ENCODE measurements at regions not wholly inside any gene's neighbourhood (a gene's known extent, or its start where the extent isn't known, plus 50 kb on each side); places are given as distances from the start of the nearest gene placed in this dataset.

DNA sequence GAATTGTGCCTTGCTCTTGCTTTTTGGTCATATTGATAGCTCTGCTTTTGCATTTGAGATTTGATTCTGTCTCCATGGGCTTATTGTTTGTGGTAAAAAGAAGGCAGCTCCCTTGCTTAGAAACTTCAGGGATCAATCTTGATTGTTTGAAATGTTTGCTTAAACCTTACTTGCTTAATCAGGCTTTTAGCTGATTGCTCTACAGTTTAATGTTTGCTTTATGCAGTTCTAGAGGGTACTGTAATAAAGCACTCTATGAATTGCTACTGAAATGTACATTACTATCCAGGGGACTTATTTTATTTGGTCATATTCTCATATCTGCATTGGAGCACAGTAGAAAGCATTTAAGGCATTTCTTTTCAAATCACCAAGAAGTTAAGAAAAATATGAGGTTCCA is 545.4 kb upstream of the HS3ST5 start (continued):
- TF ChIP-seq RXRA (IDR thresholded peaks at IDR 0.05; ENCODE audit: borderline replicate concordance, low read depth) (no peak), SMC3 (IDR thresholded peaks at IDR 0.05; ENCODE audit: low read depth, low read length) (no peak), TAF1 (IDR thresholded peaks at IDR 0.05; ENCODE audit: borderline replicate concordance, low read depth, low read length) (no peak)
- TF ChIP-seq, protein P1, sequence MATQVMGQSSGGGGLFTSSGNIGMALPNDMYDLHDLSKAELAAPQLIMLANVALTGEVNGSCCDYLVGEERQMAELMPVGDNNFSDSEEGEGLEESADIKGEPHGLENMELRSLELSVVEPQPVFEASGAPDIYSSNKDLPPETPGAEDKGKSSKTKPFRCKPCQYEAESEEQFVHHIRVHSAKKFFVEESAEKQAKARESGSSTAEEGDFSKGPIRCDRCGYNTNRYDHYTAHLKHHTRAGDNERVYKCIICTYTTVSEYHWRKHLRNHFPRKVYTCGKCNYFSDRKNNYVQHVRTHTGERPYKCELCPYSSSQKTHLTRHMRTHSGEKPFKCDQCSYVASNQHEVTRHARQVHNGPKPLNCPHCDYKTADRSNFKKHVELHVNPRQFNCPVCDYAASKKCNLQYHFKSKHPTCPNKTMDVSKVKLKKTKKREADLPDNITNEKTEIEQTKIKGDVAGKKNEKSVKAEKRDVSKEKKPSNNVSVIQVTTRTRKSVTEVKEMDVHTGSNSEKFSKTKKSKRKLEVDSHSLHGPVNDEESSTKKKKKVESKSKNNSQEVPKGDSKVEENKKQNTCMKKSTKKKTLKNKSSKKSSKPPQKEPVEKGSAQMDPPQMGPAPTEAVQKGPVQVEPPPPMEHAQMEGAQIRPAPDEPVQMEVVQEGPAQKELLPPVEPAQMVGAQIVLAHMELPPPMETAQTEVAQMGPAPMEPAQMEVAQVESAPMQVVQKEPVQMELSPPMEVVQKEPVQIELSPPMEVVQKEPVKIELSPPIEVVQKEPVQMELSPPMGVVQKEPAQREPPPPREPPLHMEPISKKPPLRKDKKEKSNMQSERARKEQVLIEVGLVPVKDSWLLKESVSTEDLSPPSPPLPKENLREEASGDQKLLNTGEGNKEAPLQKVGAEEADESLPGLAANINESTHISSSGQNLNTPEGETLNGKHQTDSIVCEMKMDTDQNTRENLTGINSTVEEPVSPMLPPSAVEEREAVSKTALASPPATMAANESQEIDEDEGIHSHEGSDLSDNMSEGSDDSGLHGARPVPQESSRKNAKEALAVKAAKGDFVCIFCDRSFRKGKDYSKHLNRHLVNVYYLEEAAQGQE (IDR thresholded peaks at IDR 0.05; ENCODE audit: low read depth, low read length) = no peak

DNA sequence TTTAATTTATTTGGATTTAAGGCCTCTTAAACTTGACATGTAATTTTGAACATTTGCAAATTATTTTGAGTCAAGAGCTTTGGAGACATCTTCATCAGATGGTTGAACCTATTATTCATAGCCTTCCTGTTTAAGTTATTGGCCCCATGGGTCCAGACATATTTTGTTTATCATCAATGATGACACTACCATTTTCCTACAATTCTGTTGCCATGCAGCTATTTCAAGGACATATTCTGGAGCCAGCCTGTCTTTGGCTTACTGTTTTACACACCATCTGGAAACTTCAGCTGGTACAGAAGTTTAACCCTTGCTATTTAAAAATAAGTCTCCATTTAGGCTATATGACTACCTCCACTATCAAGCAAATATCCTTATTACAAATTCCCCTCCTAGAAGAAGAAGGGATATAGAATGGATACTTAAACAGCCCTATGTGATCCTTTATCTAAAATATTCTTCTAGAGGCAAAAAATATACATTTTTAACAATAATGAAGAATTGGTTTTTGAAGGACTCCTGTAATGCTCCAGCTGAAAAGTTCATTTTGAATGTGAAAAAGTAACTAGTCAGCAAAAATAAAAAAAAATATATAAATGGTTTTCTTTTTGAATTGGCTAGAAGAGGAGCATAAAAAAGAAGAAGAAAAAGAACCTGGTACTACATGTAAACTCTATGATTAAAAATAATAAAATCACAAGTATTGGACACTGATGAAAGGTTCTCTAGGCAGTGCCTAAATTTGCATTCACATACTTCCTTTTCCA is 544.0 kb upstream of the HS3ST5 start:
- Histone ChIP-seq H3K27me3 (ENCODE audit: insufficient read depth) (no peaks in the 10 kb centered on the region), H2AFZ (ENCODE audit: low read depth) (no peak overlapping the region)

More for the DNA sequence above, 544.0 kb upstream of the HS3ST5 start:
- Histone ChIP-seq H3K9me2 (no peaks in the 10 kb centered on the region), H4K20me1 (ENCODE audit: insufficient read depth) (no peaks in the 10 kb centered on the region), H3K36me3 (replicated peaks in 1 of 2; ENCODE audit: control insufficient read depth in 1 of 2, insufficient read depth in 2 of 2, low read length in 1 of 2) (no peaks in the 10 kb centered on the region), H3K9ac (no peak overlapping the region), H3K4me2 (no peak overlapping the region), H3K9me3 (no peaks in the 10 kb centered on the region), H3K27ac (ENCODE audit: low read depth in 2 of 2, low read length in 1 of 2) (no peak overlapping the region), H3K4me3 (ENCODE audit: low read depth in 2 of 2, low read length in 1 of 2) (no peak overlapping the region), H3F3A (replicated peaks; ENCODE audit: insufficient read depth) (no peaks in the 10 kb centered on the region), H3K79me2 (ENCODE audit: insufficient read depth) (no peaks in the 10 kb centered on the region), H3K4me1 (ENCODE audit: control insufficient read depth in 1 of 2, insufficient read depth in 2 of 2, low read depth in 1 of 2, low read length in 1 of 2) (no peaks in the 10 kb centered on the region)
- CTCF ChIA-PET = no interaction called here
- DNase-seq = no peak
- TF ChIP-seq TEAD4 (IDR thresholded peaks at IDR 0.05; ENCODE audit: borderline replicate concordance, insufficient read depth) (no peak), GABPA (IDR thresholded peaks at IDR 0.05; ENCODE audit: low read depth) (no peak), JUND (IDR thresholded peaks at IDR 0.05) (no peak), ELF1 (IDR thresholded peaks at IDR 0.05) (no peak), RFX5 (IDR thresholded peaks at IDR 0.05; ENCODE audit: low read length) (no peak), EZH2phosphoT487 (IDR thresholded peaks at IDR 0.05; ENCODE audit: borderline replicate concordance, low read depth) (no peak), NRF1 (IDR thresholded peaks at IDR 0.05; ENCODE audit: low read depth, low read length) (no peak), CHD2 (IDR thresholded peaks at IDR 0.05; ENCODE audit: low read length, partially characterized antibody) (no peak), FOXM1 (IDR thresholded peaks at IDR 0.05; ENCODE audit: low read depth) (no peak), RXRA (IDR thresholded peaks at IDR 0.05; ENCODE audit: borderline replicate concordance, low read depth) (no peak), MXI1 (IDR thresholded peaks at IDR 0.05; ENCODE audit: low read depth, low read length) (no peak), RCOR1 (IDR thresholded peaks at IDR 0.05; ENCODE audit: low read length) (no peak), POLR2AphosphoS5 (IDR thresholded peaks at IDR 0.05; ENCODE audit: low read depth, low read length) (no peak), MEF2A (IDR thresholded peaks at IDR 0.05; ENCODE audit: borderline replicate concordance, low read depth) (no peak), FOSL2 (IDR thresholded peaks at IDR 0.05; ENCODE audit: borderline replicate concordance, low read depth) (no peak), TCF12 (IDR thresholded peaks at IDR 0.05) (no peak), YY1 (IDR thresholded peaks at IDR 0.05; ENCODE audit: low read depth) (no peak)
- TF ChIP-seq, protein P2, sequence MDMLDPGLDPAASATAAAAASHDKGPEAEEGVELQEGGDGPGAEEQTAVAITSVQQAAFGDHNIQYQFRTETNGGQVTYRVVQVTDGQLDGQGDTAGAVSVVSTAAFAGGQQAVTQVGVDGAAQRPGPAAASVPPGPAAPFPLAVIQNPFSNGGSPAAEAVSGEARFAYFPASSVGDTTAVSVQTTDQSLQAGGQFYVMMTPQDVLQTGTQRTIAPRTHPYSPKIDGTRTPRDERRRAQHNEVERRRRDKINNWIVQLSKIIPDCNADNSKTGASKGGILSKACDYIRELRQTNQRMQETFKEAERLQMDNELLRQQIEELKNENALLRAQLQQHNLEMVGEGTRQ (IDR thresholded peaks at IDR 0.05; ENCODE audit: borderline replicate concordance, low read depth, low read length) = no peak
- TF ChIP-seq, protein P3, sequence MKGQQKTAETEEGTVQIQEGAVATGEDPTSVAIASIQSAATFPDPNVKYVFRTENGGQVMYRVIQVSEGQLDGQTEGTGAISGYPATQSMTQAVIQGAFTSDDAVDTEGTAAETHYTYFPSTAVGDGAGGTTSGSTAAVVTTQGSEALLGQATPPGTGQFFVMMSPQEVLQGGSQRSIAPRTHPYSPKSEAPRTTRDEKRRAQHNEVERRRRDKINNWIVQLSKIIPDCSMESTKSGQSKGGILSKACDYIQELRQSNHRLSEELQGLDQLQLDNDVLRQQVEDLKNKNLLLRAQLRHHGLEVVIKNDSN (IDR thresholded peaks at IDR 0.05; ENCODE audit: borderline replicate concordance, low read depth) = no peak
- TF ChIP-seq, protein P4, sequence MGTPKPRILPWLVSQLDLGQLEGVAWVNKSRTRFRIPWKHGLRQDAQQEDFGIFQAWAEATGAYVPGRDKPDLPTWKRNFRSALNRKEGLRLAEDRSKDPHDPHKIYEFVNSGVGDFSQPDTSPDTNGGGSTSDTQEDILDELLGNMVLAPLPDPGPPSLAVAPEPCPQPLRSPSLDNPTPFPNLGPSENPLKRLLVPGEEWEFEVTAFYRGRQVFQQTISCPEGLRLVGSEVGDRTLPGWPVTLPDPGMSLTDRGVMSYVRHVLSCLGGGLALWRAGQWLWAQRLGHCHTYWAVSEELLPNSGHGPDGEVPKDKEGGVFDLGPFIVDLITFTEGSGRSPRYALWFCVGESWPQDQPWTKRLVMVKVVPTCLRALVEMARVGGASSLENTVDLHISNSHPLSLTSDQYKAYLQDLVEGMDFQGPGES (IDR thresholded peaks at IDR 0.05; ENCODE audit: low read depth, low read length) = no peak
- POLR2A ChIA-PET = no interaction called here

All from SK-N-SH (cell line).